OCI-LY1 (cell line): ENCODE measurements at regions not wholly inside any gene's neighbourhood (a gene's known extent, or its start where the extent isn't known, plus 50 kb on each side); places are given as distances from the start of the nearest gene placed in this dataset.

Source experiments
- EZH2 ChIP-seq: fragments of 200-600 bp; sonication (generic), shearing (Covaris generic); IDR thresholded peaks from 2 replicates; pipeline ENCODE4 v1.8.0; 2017; ENCODE audit warnings: borderline replicate concordance, mixed run types, mild to moderate bottlenecking, antibody characterized with exemption, low read length, moderate library complexity, mixed read lengths
- TF ChIP-seq, protein P1 (sequence below): fragments of 200-600 bp; sonication (generic), shearing (Covaris generic); IDR thresholded peaks from 2 replicates; pipeline ENCODE4 v1.5.1; 2017; ENCODE audit warnings: mild to moderate bottlenecking, antibody characterized with exemption, low read length, moderate library complexity, mixed read lengths

DNA sequence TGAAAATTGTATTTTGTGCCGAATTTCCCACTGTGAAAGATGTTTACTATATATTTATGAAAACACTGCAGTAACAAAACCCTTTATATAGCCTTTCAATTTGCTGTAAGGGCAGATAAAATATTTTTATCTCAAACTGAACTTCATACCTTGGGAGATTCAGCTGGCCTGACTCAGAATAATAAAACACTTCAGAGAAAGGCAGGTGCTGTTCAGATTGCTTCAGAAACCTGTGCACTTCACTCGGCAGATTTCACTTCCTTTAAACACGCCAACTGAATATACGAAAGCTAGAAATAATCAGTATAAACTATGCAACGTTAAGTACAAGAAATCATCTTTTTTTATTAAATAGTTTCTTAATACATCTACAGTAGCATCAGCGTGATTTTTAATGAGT, 839.1 kb upstream of the RBFOX1 start:
- TF ChIP-seq, protein P1, sequence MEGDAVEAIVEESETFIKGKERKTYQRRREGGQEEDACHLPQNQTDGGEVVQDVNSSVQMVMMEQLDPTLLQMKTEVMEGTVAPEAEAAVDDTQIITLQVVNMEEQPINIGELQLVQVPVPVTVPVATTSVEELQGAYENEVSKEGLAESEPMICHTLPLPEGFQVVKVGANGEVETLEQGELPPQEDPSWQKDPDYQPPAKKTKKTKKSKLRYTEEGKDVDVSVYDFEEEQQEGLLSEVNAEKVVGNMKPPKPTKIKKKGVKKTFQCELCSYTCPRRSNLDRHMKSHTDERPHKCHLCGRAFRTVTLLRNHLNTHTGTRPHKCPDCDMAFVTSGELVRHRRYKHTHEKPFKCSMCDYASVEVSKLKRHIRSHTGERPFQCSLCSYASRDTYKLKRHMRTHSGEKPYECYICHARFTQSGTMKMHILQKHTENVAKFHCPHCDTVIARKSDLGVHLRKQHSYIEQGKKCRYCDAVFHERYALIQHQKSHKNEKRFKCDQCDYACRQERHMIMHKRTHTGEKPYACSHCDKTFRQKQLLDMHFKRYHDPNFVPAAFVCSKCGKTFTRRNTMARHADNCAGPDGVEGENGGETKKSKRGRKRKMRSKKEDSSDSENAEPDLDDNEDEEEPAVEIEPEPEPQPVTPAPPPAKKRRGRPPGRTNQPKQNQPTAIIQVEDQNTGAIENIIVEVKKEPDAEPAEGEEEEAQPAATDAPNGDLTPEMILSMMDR, result no peak
- TF ChIP-seq EZH2, result no peak
